Astrocyte of the spinal cord (primary cell): ENCODE measurements at regions not wholly inside any gene's neighbourhood (a gene's known extent, or its start where the extent isn't known, plus 50 kb on each side); places are given as distances from the start of the nearest gene placed in this dataset.

Experiments
- DNase-seq: peaks from one replicate; pipeline ENCODE4 v3.0.0; 2011; ENCODE audit warnings: low read depth, low spot score
- H3K4me3 ChIP-seq: 2 replicates; pipeline ENCODE4 v1.5.1; 2011; ENCODE audit warnings: low read depth, mild to moderate bottlenecking, low read length, moderate library complexity
- in situ Hi-C: cut with HindIII; loops from 2 replicates; pipeline ENCODE4 v1.10.0; 2017; ENCODE audit warnings: low sequenced_read_pairs
- TF ChIP-seq, protein P1 (sequence below): IDR thresholded peaks from 2 replicates; pipeline ENCODE4 v1.5.1; 2012; ENCODE audit warnings: low read depth, mild to moderate bottlenecking, low read length, inconsistent platforms

DNA sequence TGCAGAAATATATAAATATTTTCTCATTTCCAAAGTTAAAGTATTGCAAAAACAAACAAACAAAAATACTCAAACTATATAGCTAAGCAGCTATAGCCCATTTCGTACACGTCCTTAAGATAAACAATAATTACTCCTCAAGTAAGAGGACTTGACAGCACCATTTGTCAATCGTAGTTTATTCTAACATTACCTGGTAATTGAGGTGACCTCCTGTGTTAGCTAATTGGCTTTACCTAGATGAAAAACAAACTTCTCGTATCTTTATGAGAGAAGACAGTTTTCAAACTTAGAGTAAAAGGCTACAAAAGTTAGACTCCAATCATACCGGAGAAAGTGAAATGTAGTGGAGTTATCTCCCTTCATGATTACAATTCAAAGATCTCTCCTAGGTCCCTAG, 1876.1 kb upstream of the PCDH20 start:
- in situ Hi-C loops: no loop called here
- no peak for DNase-seq
- TF ChIP-seq, protein P1, sequence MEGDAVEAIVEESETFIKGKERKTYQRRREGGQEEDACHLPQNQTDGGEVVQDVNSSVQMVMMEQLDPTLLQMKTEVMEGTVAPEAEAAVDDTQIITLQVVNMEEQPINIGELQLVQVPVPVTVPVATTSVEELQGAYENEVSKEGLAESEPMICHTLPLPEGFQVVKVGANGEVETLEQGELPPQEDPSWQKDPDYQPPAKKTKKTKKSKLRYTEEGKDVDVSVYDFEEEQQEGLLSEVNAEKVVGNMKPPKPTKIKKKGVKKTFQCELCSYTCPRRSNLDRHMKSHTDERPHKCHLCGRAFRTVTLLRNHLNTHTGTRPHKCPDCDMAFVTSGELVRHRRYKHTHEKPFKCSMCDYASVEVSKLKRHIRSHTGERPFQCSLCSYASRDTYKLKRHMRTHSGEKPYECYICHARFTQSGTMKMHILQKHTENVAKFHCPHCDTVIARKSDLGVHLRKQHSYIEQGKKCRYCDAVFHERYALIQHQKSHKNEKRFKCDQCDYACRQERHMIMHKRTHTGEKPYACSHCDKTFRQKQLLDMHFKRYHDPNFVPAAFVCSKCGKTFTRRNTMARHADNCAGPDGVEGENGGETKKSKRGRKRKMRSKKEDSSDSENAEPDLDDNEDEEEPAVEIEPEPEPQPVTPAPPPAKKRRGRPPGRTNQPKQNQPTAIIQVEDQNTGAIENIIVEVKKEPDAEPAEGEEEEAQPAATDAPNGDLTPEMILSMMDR: no peak
- no peak overlapping the region for H3K4me3 ChIP-seq

DNA sequence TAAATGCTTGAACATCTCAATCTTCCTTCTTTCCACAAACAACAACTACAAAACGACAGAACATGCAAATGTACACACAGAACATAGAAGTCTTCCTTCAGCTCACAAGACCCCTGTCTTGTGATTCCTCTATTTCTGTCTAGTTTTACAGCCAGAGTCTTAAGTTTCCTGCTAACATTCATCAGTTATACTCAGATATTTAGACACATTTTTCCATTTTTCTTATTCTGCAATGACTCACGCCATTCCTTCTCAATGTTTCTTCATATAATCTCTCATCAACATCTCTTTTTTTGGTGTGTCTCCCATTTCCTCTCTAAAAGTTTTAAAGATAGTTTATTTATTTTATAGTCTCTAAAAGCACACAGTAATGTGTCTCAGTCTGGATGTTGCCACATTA, 1872.9 kb upstream of the PCDH20 start:
- TF ChIP-seq, protein P1: no peak
- peak; percentile 13 for DNase-seq
- in situ Hi-C loops: no loop called here
- no peak overlapping the region for H3K4me3 ChIP-seq

DNA sequence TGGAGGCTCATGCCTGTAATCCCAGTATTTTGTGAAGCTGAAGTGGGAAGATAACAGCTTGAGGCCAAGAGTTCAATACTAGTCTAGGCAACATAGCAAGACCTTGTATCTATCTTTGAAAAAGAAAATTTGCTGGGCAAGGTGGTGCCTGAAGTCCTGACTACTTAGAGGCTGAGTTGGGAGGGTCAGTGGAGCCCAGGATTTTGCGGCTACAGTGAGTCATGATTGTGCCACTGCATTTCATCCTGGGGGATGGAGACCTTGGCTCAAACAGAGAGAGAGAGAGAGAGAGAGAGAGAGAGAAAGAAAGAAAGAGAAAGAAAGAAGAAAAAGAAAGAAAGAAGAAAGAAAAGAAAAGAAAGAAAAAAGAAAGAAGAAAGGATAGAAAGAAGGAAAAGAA, 1872.3 kb upstream of the PCDH20 start:
- TF ChIP-seq, protein P1: no peak
- in situ Hi-C loops: no loop called here
- no peak overlapping the region for H3K4me3 ChIP-seq
- DNase-seq: no peak

DNA sequence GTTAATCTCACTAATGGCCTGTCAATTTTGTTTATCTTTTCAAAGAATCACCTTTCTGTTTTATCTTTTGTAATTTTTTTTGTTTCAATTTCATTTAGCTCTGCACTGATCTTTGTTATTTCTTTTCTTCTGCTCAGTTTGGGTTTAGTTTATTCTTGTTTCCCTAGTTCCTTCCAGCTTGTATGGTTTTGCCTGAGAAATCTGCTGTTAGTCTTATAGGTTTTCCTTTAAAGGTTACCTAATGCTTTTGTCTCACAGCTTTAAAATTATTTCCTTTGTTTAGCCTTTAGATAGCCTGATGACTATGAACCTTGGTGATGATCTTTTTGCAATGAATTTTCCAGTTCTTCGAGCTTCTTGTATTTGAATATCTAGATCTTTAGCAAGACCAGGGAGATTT, 1869.8 kb upstream of the PCDH20 start:
- TF ChIP-seq, protein P1: no peak
- in situ Hi-C loops: no loop called here
- DNase-seq: no peak
- no peak overlapping the region for H3K4me3 ChIP-seq

DNA sequence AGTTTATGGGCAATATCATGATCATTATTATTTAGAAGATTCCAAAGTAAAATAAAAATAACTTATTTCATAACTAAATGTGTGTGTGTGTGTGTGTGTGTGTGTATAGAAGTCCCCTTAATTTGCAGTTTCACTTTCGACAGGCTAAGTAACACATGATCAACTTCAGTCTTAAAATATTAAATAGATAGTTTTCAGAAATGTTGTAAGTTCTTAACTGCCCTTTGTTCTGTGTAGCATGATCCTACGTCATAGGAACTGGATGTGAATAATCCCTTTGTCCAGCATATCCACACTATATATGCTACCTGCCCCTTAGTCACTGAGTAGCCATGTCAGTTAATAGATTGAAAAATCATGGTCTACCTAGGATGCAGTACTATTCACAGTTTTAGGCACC, 1863.5 kb upstream of the PCDH20 start:
- in situ Hi-C loops: no loop called here
- DNase-seq: no peak
- no peak overlapping the region for H3K4me3 ChIP-seq
- TF ChIP-seq, protein P1: no peak

DNA sequence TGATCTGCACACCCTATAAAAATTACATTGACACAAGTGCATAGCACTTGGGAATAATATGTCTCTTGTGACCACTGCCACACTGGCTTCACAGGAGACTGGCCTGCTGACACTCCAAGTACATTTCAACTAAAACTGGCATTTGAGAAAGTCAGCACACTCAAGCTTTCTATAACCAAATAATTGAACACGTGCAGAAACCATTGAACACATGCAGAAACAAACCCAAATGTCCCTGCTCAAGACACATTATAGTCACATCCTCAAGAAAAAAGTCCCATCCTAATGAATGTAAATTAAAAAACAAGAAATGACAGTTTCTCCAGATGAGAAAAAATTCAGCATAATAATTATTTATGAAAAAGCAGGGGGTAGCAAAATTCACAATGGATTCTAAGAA, 1859.1 kb upstream of the PCDH20 start:
- no peak overlapping the region for H3K4me3 ChIP-seq
- TF ChIP-seq, protein P1: no peak
- no peak for DNase-seq
- in situ Hi-C loops: no loop called here
